ENCODE measurements at regions not wholly inside any gene's neighbourhood (a gene's known extent, or its start where the extent isn't known, plus 50 kb on each side); places are given as distances from the start of the nearest gene placed in this dataset.

DNA sequence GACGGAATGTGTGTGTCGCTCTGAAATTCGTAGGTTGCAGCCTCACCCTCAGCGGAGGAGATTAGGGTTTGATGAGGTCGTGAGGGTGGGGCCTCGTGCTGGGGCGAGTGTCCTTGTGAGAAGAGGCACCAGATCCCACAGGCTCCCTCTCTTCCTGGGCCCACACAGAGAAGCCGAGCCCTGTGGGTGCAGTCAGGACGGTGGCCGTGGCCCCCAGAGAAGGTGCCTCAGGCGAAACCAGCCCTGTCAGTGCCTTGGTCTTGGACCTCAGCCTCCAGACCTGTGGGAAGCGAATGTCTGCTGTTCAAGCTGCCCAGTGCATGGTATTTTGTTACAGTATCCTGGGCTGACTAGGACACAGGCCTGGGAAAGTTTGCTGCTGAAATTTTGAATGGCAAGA is 108.0 kb upstream of the ALKAL2 start:
- Histone ChIP-seq H3K4me2 (no peak overlapping the region), H3K36me3 (ENCODE audit: low read depth) (no peaks in the 10 kb centered on the region), H3K4me3 (no peak overlapping the region), H3F3A (ENCODE audit: insufficient read depth, low read depth) (peaks cover 14% of the 10 kb centered on the region; the same call in 1 of the 2 replicates), H3K9me2 (ENCODE audit: insufficient read depth) (no peaks in the 10 kb centered on the region), H3K4me1 (replicated peaks; ENCODE audit: insufficient read depth) (peaks cover 31% of the 10 kb centered on the region), H3K27ac (no peak overlapping the region), H3K27me3 (ENCODE audit: insufficient read depth, low read depth) (no peaks in the 10 kb centered on the region), H4K20me1 (ENCODE audit: insufficient read depth) (no peaks in the 10 kb centered on the region), H2AFZ (no peak overlapping the region), H3K79me2 (ENCODE audit: low read depth) (no peaks in the 10 kb centered on the region), H3K9me3 (ENCODE audit: insufficient read depth, low read depth) (no peaks in the 10 kb centered on the region)
- ChIA-PET POLR2A (ENCODE audit: unreplicated experiment) (no interaction called here), CTCF (no interaction called here)
- TF ChIP-seq EZH2 (IDR thresholded peaks at IDR 0.05; ENCODE audit: low read depth): no peak
- TF ChIP-seq, protein P1, sequence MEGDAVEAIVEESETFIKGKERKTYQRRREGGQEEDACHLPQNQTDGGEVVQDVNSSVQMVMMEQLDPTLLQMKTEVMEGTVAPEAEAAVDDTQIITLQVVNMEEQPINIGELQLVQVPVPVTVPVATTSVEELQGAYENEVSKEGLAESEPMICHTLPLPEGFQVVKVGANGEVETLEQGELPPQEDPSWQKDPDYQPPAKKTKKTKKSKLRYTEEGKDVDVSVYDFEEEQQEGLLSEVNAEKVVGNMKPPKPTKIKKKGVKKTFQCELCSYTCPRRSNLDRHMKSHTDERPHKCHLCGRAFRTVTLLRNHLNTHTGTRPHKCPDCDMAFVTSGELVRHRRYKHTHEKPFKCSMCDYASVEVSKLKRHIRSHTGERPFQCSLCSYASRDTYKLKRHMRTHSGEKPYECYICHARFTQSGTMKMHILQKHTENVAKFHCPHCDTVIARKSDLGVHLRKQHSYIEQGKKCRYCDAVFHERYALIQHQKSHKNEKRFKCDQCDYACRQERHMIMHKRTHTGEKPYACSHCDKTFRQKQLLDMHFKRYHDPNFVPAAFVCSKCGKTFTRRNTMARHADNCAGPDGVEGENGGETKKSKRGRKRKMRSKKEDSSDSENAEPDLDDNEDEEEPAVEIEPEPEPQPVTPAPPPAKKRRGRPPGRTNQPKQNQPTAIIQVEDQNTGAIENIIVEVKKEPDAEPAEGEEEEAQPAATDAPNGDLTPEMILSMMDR (conservative IDR thresholded peaks at IDR 0.05): no peak
- intact Hi-C loops (cut with micrococcal nuclease; ENCODE audit: unreplicated experiment): no loop called here
- no peak for DNase-seq
- BruUV-seq (replicated peaks): no TSS peak

DNA sequence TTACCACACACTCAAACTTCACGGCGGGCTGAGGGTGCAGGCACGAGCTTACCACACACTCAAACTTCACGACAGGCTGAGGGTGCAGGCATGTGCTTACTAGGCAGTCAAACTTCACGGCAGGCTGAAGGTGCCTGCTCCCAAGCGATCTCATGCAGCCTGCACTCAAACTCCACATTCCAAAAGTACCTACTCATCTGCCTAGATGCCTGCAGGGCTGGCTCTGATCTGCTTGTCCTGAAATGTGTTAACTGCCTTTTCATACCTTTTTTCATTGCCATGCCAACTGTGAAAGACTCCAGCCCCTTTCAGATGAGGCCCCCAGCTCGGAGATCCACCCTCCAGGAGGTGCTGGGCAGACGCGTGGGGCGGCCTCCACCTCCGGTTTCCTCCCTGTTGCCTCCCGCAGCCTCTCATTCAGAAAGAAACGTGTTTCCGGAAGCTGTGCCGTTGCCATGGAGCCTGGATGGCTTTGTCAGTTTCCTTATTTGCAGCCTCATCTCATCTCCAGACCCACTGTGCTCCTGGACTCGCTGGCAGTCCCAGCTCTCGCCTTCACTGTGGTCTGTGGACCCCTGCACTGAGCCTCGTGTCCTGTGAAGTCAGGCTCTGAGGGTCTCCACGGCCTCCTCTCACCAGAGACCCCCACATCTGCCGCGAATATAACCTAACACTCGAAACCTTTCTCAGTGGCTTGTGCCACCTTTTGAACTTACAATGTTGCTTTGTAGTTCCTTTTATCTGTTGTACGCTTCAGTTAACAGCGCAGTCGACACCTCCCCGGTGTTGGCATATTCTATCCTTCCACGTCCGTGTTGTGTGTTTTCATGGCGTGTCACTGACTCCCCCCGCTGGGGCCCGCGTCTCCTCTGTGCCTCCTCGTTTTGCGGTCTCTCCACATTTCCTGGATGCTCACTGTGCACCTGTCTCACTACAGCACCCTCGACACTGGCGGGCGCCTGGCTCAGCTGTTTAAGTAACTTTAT is 106.1 kb upstream of the ALKAL2 start:
- H3K79me2 ChIP-seq (ENCODE audit: low read depth): no peaks in the 10 kb centered on the region
- no peak for TF ChIP-seq EZH2 (IDR thresholded peaks at IDR 0.05; ENCODE audit: low read depth)
- TF ChIP-seq, protein P1 (conservative IDR thresholded peaks at IDR 0.05): no peak
- H3K36me3 ChIP-seq (ENCODE audit: low read depth): no peaks in the 10 kb centered on the region
- H3K4me3 ChIP-seq: peak overlapping the region; percentile 26; the same call in 1 of the 2 replicates
- DNase-seq: peak; percentile 73 to 96
- no peaks in the 10 kb centered on the region for H4K20me1 ChIP-seq (ENCODE audit: insufficient read depth)
- peaks cover 31% of the 10 kb centered on the region for H3K4me1 ChIP-seq (replicated peaks; ENCODE audit: insufficient read depth)
- no peaks in the 10 kb centered on the region for H3K27me3 ChIP-seq (ENCODE audit: insufficient read depth, low read depth)
- peak overlapping the region; percentile 65 for H3K4me2 ChIP-seq
- H3K9me2 ChIP-seq (ENCODE audit: insufficient read depth): no peaks in the 10 kb centered on the region
- H3K9me3 ChIP-seq (ENCODE audit: insufficient read depth, low read depth): no peaks in the 10 kb centered on the region
- H2AFZ ChIP-seq: peak overlapping the region; percentile 45
- H3K27ac ChIP-seq: peak overlapping the region; percentile 39
- BruUV-seq (replicated peaks): no TSS peak
- CTCF ChIA-PET: no interaction called here
- peaks cover 31% of the 10 kb centered on the region; the same call in 1 of the 2 replicates for H3F3A ChIP-seq (ENCODE audit: insufficient read depth, low read depth)
- intact Hi-C loops (cut with micrococcal nuclease; ENCODE audit: unreplicated experiment): no loop called here
- POLR2A ChIA-PET (ENCODE audit: unreplicated experiment): no interaction called here

DNA sequence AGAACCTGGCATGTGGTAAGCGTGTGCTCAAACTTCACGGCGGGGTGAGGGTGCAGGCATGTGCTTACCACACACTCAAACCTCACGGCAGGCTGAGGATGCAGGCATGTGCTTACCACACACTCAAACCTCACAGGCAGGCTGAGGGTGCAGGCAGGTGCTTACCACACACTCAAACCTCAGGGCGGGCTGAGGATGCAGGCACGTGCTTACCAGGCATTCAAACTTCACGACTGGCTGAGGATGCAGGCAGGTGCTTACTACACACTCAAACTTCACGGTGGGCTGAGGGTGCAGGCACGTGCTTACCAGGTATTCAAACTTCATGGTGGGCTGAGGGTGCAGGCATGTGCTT is 105.0 kb upstream of the ALKAL2 start:
- Histone ChIP-seq H3K4me2 (peak overlapping the region; percentile 65), H3K27ac (no peak overlapping the region), H4K20me1 (ENCODE audit: insufficient read depth) (no peaks in the 10 kb centered on the region), H3K9me2 (ENCODE audit: insufficient read depth) (no peaks in the 10 kb centered on the region), H3K36me3 (ENCODE audit: low read depth) (no peaks in the 10 kb centered on the region), H2AFZ (no peak overlapping the region), H3F3A (ENCODE audit: insufficient read depth, low read depth) (peaks cover 33% of the 10 kb centered on the region; the same call in 1 of the 2 replicates), H3K9me3 (ENCODE audit: insufficient read depth, low read depth) (no peaks in the 10 kb centered on the region), H3K27me3 (ENCODE audit: insufficient read depth, low read depth) (no peaks in the 10 kb centered on the region), H3K79me2 (ENCODE audit: low read depth) (no peaks in the 10 kb centered on the region), H3K4me3 (no peak overlapping the region), H3K4me1 (replicated peaks; ENCODE audit: insufficient read depth) (peaks cover 31% of the 10 kb centered on the region)
- intact Hi-C loops (cut with micrococcal nuclease; ENCODE audit: unreplicated experiment): no loop called here
- ChIA-PET POLR2A (ENCODE audit: unreplicated experiment) (no interaction called here), CTCF (no interaction called here)
- DNase-seq: no peak
- no peak for TF ChIP-seq EZH2 (IDR thresholded peaks at IDR 0.05; ENCODE audit: low read depth)
- TF ChIP-seq, protein P1 (conservative IDR thresholded peaks at IDR 0.05): no peak
- BruUV-seq (replicated peaks): no TSS peak
